ENCODE measurements at regions not wholly inside any gene's neighbourhood (a gene's known extent, or its start where the extent isn't known, plus 50 kb on each side); places are given as distances from the start of the nearest gene placed in this dataset.
"Not testable (repeated sequence)": the region's sequence is repeated elsewhere in the genome, so short reads cannot be mapped to it uniquely, and the experiment has no call there.

DNA sequence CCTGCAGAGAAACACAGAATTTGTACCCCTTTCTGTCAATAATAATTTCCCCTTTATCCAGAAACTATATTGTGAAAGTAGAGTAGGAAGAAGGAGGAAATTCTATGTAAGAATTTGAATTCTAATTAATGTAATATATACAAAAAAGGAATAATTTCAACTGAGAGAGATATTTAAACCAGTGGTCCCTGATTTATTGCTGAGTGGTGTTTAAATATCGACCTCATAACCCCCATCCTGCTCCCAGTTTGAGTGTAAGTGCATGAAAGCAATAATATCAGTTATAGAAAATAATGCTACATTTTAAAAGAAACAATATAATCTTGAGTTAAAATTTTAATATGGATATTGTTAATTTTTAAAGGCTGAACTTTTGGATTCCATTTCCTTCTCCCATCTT is 286.2 kb upstream of the REG3G start:
- H3K9me3 Mint-ChIP-seq = peaks cover 30% of the 10 kb centered on the region
- DNase-seq (ENCODE audit: low spot score) (no peak), ATAC-seq (no peak)
- H3K27ac Mint-ChIP-seq = no peak overlapping the region
- no peaks in the 10 kb centered on the region for H3K4me1 Mint-ChIP-seq (ENCODE audit: low read depth in 2 of 2)
- peaks cover 5% of the 10 kb centered on the region for H3K36me3 Mint-ChIP-seq
- no peak overlapping the region for H3K4me3 Mint-ChIP-seq
- no peaks in the 10 kb centered on the region for H3K27me3 Mint-ChIP-seq

DNA sequence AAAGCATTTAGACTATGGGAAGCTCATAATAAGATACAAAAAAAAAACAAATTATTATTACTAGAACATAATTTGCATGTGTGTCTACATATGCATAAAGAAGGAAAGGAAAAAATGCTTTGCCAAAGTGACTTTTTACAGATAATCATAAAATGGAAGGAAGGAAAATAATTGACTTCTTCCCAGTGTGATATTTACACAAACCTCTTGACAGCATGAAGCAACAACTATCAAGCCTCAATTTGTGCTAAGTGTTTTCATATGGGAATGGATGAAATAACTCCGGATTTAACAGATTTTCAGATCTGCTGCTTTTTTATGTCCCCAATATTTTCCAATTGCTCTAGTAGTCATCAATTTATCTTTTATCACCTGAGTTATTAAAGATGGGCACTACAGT is 275.9 kb upstream of the REG3G start:
- Mint-ChIP-seq H3K27ac (no peak overlapping the region), H3K4me1 (ENCODE audit: low read depth in 2 of 2) (no peaks in the 10 kb centered on the region), H3K27me3 (no peaks in the 10 kb centered on the region), H3K4me3 (no peak overlapping the region), H3K36me3 (no peaks in the 10 kb centered on the region), H3K9me3 (peaks cover 3% of the 10 kb centered on the region)
- DNase-seq (ENCODE audit: low spot score) (no peak), ATAC-seq (no peak)

DNA sequence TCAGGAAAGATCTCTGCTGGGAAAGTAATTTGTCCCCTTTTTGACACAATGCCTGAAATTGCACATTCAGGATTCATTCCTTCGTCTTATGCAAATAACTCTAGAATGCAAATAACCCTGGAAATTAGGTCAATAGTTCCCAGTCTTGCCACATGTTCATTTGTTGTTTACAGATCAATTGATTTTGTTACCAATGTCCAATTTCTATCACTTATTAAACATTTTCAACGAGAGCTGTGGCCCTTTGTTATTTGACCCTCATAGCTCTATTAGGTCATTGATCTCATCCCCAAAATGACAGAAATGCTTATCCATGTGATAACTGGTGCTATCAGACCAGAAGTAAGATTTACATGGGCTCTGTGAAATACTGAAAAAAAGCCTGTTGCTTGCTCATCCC is 275.3 kb upstream of the REG3G start:
- Mint-ChIP-seq H3K36me3 (no peaks in the 10 kb centered on the region), H3K27me3 (no peaks in the 10 kb centered on the region), H3K9me3 (peaks cover 3% of the 10 kb centered on the region), H3K27ac (no peak overlapping the region), H3K4me3 (no peak overlapping the region), H3K4me1 (ENCODE audit: low read depth in 2 of 2) (no peaks in the 10 kb centered on the region)
- ATAC-seq (no peak), DNase-seq (ENCODE audit: low spot score) (no peak)

GRCh38 chr2:78754930-78755329 is 270.6 kb upstream of the REG3G start:
- Mint-ChIP-seq H3K4me3 (no peak overlapping the region), H3K27ac (no peak overlapping the region)
- ATAC-seq = no peak

GRCh38 chr2:78757191-78757590 is 268.3 kb upstream of the REG3G start:
- H3K4me1 Mint-ChIP-seq (ENCODE audit: low read depth in 2 of 2) = no peaks in the 10 kb centered on the region
- H3K27ac Mint-ChIP-seq = no peak overlapping the region
- peaks cover 33% of the 10 kb centered on the region for H3K36me3 Mint-ChIP-seq
- H3K4me3 Mint-ChIP-seq = no peak overlapping the region
- ATAC-seq = no peak
- no peak for DNase-seq (ENCODE audit: low spot score)
- H3K27me3 Mint-ChIP-seq = no peaks in the 10 kb centered on the region
- H3K9me3 Mint-ChIP-seq = peaks cover 35% of the 10 kb centered on the region

More at GRCh38 chr2:78754930-78755329, 270.6 kb upstream of the REG3G start:
- no peak for DNase-seq (ENCODE audit: low spot score)
- no peaks in the 10 kb centered on the region for H3K4me1 Mint-ChIP-seq (ENCODE audit: low read depth in 2 of 2)
- no peaks in the 10 kb centered on the region for H3K27me3 Mint-ChIP-seq
- peaks cover 12% of the 10 kb centered on the region for H3K36me3 Mint-ChIP-seq
- peaks cover 17% of the 10 kb centered on the region for H3K9me3 Mint-ChIP-seq

GRCh38 chr2:78757640-78758039 is 267.9 kb upstream of the REG3G start:
- no peaks in the 10 kb centered on the region for H3K27me3 Mint-ChIP-seq
- H3K4me1 Mint-ChIP-seq (ENCODE audit: low read depth in 2 of 2) = no peaks in the 10 kb centered on the region
- H3K9me3 Mint-ChIP-seq = peaks cover 38% of the 10 kb centered on the region
- ATAC-seq (no peak), DNase-seq (ENCODE audit: low spot score) (no peak)
- H3K4me3 Mint-ChIP-seq = no peak overlapping the region
- peaks cover 38% of the 10 kb centered on the region for H3K36me3 Mint-ChIP-seq
- H3K27ac Mint-ChIP-seq = no peak overlapping the region

- not testable (repeated sequence) for H3K4me3 Mint-ChIP-seq; DNase-seq (ENCODE audit: low spot score); H3K4me1 Mint-ChIP-seq (ENCODE audit: low read depth in 2 of 2); ATAC-seq; H3K27ac Mint-ChIP-seq; H3K27me3 Mint-ChIP-seq
- H3K36me3 Mint-ChIP-seq = peaks cover 44% of the 10 kb centered on the region
- peaks cover 41% of the 10 kb centered on the region for H3K9me3 Mint-ChIP-seq
These were observed 266.7 kb upstream of the REG3G start for GRCh38 chr2:78758765-78759164.

DNA sequence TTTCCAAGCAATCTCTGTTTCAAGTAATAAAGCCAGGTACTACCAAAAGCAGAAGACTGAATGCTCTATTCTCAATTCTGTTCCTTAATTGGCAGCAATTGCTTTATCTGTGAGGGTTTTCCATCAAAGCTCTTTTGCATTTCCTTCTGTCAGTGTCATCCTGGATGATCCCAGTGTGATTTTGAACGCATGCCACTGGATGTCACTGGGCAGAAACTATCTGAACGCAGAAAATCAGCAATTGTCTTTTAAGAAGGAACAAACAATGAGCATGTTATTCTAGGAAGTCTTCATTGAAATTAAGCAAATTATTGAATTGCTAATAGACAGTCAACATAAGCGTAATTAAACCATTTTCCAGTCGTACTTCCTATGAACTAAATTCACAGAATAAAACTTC is 259.0 kb upstream of the REG3G start:
- H3K27me3 Mint-ChIP-seq = no peaks in the 10 kb centered on the region
- DNase-seq (ENCODE audit: low spot score) = no peak
- H3K9me3 Mint-ChIP-seq = peaks cover 31% of the 10 kb centered on the region
- H3K36me3 Mint-ChIP-seq = peaks cover 18% of the 10 kb centered on the region
- no peak overlapping the region for H3K27ac Mint-ChIP-seq
- no peaks in the 10 kb centered on the region for H3K4me1 Mint-ChIP-seq (ENCODE audit: low read depth in 2 of 2)
- no peak for ATAC-seq
- H3K4me3 Mint-ChIP-seq = no peak overlapping the region

- no peak for DNase-seq (ENCODE audit: low spot score)
- no peak overlapping the region for H3K4me3 Mint-ChIP-seq
- peaks cover 3% of the 10 kb centered on the region for H3K36me3 Mint-ChIP-seq
- no peak for ATAC-seq
- H3K27ac Mint-ChIP-seq = no peak overlapping the region
- H3K27me3 Mint-ChIP-seq = no peaks in the 10 kb centered on the region
- no peaks in the 10 kb centered on the region for H3K4me1 Mint-ChIP-seq (ENCODE audit: low read depth in 2 of 2)
- peaks cover 23% of the 10 kb centered on the region for H3K9me3 Mint-ChIP-seq
These were observed 257.5 kb upstream of the REG3G start for GRCh38 chr2:78768016-78768415.

DNA sequence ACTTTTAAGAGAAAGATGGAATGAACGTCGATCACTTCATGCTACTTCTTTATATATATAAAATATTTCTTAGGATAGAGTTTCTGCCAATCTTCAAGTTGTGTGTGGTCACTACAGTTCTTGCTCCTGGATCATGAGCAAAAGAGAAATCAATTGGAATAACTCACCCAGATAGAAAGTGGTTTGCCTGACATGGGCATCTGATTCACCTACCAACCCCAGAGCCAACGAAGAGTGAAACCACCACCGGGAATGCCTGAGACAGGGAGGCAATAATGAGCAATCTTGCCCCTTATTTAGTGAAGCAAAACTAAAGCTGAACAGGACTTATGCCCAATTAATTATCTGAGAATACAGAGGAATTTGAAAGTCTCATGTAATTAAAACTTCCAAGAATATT is 250.2 kb upstream of the REG3G start:
- Mint-ChIP-seq H3K9me3 (peaks cover 24% of the 10 kb centered on the region), H3K4me3 (no peak overlapping the region), H3K36me3 (no peaks in the 10 kb centered on the region), H3K27me3 (no peaks in the 10 kb centered on the region), H3K27ac (no peak overlapping the region), H3K4me1 (ENCODE audit: low read depth in 2 of 2) (no peaks in the 10 kb centered on the region)
- DNase-seq (ENCODE audit: low spot score) (no peak), ATAC-seq (no peak)

DNA sequence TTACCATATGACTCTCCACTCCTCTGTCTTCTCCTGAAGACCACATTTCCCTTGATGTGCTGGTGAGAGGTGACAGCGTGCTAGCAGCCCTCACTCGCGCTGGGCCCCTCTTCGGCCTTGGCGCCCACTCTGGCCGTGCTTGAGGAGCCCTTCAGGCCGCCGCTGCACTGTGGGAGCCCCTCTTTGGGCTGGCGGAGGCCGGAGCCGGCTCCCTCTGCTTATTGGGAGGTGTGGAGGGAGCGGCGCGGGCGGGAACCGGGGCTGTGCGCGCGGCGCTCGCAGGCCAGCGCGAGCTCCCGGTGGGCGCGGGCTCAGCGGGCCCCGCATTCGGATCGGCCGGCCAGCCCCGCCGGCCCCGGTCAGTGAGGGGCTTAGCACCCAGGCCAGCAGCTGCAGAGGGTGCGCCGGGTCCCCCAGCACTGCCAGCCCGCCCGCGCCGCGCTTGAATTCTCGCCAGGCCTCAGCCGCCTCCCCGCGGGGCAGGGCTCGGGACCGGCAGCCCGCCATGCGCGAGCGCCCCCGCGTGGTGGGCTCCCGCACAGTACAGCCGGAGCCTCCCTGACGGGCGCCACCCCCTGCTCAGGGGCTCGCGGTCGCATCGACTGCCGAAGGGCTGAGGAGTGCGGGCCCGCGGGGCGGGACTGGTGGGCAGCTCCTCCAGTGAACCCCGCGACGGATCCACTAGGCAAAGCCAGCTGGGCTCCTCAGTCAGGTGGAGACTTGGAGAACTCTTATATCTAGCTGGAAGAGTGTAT is 246.6 kb upstream of the REG3G start:
- ATAC-seq = no peak
- H3K27ac Mint-ChIP-seq = no peak overlapping the region
- no peak overlapping the region for H3K4me3 Mint-ChIP-seq
- H3K36me3 Mint-ChIP-seq = peaks cover 5% of the 10 kb centered on the region
- no peaks in the 10 kb centered on the region for H3K4me1 Mint-ChIP-seq (ENCODE audit: low read depth in 2 of 2)
- H3K27me3 Mint-ChIP-seq = no peaks in the 10 kb centered on the region
- H3K9me3 Mint-ChIP-seq = peaks cover 19% of the 10 kb centered on the region
- no peak for DNase-seq (ENCODE audit: low spot score)

- no peak for DNase-seq (ENCODE audit: low spot score)
- H3K27ac Mint-ChIP-seq = no peak overlapping the region
- ATAC-seq = no peak
- no peak overlapping the region for H3K4me3 Mint-ChIP-seq
- peaks cover 19% of the 10 kb centered on the region for H3K9me3 Mint-ChIP-seq
- H3K4me1 Mint-ChIP-seq (ENCODE audit: low read depth in 2 of 2) = no peaks in the 10 kb centered on the region
- H3K27me3 Mint-ChIP-seq = no peaks in the 10 kb centered on the region
- H3K36me3 Mint-ChIP-seq = peaks cover 5% of the 10 kb centered on the region
These were observed 245.7 kb upstream of the REG3G start for GRCh38 chr2:78779761-78780160.

- no peak for ATAC-seq
- Mint-ChIP-seq H3K36me3 (peaks cover 5% of the 10 kb centered on the region), H3K4me1 (ENCODE audit: low read depth in 2 of 2) (no peaks in the 10 kb centered on the region)
These were observed 245.2 kb upstream of the REG3G start for GRCh38 chr2:78780256-78780655.

DNA sequence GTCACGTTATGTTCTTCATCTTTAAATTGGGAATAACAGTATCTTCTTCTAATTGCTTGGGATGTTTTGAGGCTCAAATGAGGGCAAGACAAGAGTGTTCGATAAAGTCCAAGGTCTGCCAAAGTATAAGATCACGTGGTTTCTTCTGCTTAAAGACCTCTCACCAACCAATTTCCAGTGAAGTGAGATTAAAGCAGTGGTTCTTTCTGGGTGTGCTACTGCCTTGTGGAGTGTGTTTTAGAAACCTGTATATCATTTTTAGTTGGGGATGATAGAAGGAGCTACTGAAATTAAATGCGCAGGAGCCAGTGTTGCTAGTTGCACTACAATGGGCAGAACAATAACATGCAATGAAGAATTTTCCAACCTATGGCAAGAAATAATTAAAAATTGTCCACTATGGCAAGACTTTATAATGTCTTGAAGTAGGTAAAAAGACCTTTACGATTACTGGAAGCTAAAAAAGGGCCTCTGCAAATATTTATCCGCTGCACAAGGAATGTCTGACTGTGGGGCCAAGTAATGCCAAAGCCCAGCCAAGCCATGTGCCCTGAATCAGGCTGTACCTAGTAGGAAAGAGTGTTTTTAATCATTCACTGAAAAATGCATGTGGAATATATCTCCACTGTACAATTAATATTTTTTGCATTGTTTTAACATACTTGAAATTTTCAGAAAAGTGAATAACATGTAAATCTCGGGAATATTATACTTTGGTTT is 244.5 kb upstream of the REG3G start:
- no peak overlapping the region for H3K27ac Mint-ChIP-seq
- ATAC-seq (no peak), DNase-seq (ENCODE audit: low spot score) (no peak)
- no peaks in the 10 kb centered on the region for H3K27me3 Mint-ChIP-seq
- no peak overlapping the region for H3K4me3 Mint-ChIP-seq
- peaks cover 19% of the 10 kb centered on the region for H3K9me3 Mint-ChIP-seq
- peaks cover 5% of the 10 kb centered on the region for H3K36me3 Mint-ChIP-seq
- H3K4me1 Mint-ChIP-seq (ENCODE audit: low read depth in 2 of 2) = no peaks in the 10 kb centered on the region

More at GRCh38 chr2:78780256-78780655, 245.2 kb upstream of the REG3G start:
- no peak overlapping the region for H3K27ac Mint-ChIP-seq
- DNase-seq (ENCODE audit: low spot score) = no peak
- no peak overlapping the region for H3K4me3 Mint-ChIP-seq
- H3K9me3 Mint-ChIP-seq = peaks cover 19% of the 10 kb centered on the region
- no peaks in the 10 kb centered on the region for H3K27me3 Mint-ChIP-seq
